ENCODE measurements at regions not wholly inside any gene's neighbourhood (a gene's known extent, or its start where the extent isn't known, plus 50 kb on each side); places are given as distances from the start of the nearest gene placed in this dataset.

DNA sequence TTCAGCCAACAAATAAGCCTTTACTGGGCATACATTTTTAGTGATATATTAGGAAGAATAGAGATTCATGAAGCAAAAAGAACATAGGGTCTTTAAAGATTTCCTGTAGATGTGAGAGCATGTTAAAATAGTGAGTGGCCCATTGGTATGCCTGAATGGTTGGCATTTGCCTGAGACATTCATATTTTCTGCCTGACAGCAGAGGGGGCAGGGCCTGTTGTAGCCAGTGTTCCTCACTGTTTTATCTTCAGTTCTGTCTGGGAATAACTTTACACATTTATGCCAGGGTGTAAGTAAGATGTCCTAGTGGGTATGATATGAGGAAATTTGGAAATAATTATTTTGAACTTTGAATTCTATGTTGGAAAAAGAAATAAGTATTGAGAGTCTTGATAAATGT is 704.7 kb upstream of the ARPP21 start:
- no peak for DNase-seq (ENCODE audit: insufficient read length)
- TF ChIP-seq POLR2A (IDR thresholded peaks at IDR 0.05; ENCODE audit: low read depth, low read length) (no peak), POLR2AphosphoS5 (IDR thresholded peaks at IDR 0.05; ENCODE audit: low read depth, low read length) (no peak), TAF1 (IDR thresholded peaks at IDR 0.05; ENCODE audit: borderline replicate concordance, low read depth, low read length) (no peak)
- no peak for FAIRE-seq

DNA sequence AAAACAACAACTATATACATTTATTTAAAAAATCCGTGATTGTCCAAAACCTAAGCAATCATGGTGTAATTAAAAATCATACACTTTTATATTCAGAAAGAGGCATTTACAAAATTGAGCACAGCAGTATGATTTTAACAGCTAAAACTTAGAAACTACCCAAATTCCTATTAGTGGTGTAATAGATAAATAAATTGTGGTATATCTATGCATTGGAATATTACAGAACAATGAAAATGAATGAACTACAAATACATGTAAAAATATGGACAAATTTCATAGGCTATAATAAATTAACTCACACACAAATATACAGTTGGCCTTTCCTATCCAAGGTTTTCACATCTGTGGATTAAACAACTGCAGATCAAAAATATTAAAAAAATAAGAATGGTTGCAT is 700.5 kb upstream of the ARPP21 start:
- FAIRE-seq (no peak), DNase-seq (ENCODE audit: insufficient read length) (no peak)
- TF ChIP-seq POLR2A (IDR thresholded peaks at IDR 0.05; ENCODE audit: low read depth, low read length) (no peak), POLR2AphosphoS5 (IDR thresholded peaks at IDR 0.05; ENCODE audit: low read depth, low read length) (no peak), TAF1 (IDR thresholded peaks at IDR 0.05; ENCODE audit: borderline replicate concordance, low read depth, low read length) (no peak)

DNA sequence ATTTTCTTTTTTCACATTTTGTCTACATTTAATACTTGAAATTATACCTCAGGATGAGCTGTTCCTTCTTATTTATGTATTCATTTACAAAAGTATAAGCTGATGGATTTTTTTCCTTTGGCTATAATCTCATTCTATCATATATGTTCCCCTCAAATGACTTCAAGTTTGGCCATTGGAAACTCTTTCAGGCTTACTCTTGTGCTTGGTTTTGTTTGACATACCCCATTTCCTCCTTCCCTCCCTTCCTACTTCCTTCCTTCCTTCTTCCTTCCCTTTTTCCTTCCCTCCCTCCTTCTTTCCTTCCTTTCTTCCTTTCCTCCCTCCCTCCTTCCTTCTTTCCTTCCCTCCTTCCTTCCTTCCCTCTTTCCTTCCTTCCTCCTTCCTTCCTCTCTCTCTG is 697.1 kb upstream of the ARPP21 start:
- DNase-seq (ENCODE audit: insufficient read length), result no peak
- FAIRE-seq, result no peak
- no peak for TF ChIP-seq POLR2AphosphoS5 (IDR thresholded peaks at IDR 0.05; ENCODE audit: low read depth, low read length)
- no peak for TF ChIP-seq POLR2A (IDR thresholded peaks at IDR 0.05; ENCODE audit: low read depth, low read length)
- no peak for TF ChIP-seq TAF1 (IDR thresholded peaks at IDR 0.05; ENCODE audit: borderline replicate concordance, low read depth, low read length)

DNA sequence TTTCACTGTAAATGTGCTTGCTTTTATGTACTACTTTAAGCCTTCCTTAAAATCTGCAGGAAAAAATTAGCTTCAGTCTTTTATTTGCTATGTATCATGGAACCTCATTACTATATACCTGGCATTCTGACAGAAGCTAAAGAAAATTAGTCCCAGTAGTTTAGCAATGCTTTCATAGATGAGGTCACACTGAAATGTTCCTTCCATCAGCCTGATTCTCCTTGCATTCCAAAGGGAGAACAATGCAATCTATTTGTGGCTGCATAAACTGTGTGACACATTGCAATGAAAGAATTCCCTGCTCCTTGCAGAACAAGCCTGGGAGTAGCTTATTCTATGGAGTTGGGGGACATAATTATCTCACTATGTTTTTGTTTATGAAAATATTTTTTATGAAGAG is 691.5 kb upstream of the ARPP21 start:
- DNase-seq (ENCODE audit: insufficient read length) (no peak), FAIRE-seq (no peak)
- no peak for TF ChIP-seq POLR2AphosphoS5 (IDR thresholded peaks at IDR 0.05; ENCODE audit: low read depth, low read length)
- no peak for TF ChIP-seq TAF1 (IDR thresholded peaks at IDR 0.05; ENCODE audit: borderline replicate concordance, low read depth, low read length)
- TF ChIP-seq POLR2A (IDR thresholded peaks at IDR 0.05; ENCODE audit: low read depth, low read length), result no peak

DNA sequence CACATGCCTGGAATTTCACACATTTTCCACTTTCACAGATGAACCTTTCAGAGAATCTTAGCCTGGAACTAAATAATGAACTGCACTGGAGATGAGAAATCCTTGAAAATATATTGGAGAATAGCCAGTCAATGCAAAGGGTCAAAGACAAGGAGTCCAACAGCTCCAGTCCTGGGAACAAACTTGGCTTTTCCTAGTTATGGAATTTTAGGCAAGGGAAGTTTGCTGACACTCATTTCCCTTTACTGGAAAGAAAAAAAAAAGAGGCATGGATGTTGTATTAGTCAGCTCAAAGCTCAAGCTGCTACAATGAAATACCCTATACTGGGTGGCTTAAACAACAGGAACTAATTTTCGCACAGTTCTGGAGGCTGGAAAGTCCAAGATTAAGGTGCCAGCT is 690.8 kb upstream of the ARPP21 start:
- FAIRE-seq (no peak), DNase-seq (ENCODE audit: insufficient read length) (no peak)
- no peak for TF ChIP-seq POLR2AphosphoS5 (IDR thresholded peaks at IDR 0.05; ENCODE audit: low read depth, low read length)

DNA sequence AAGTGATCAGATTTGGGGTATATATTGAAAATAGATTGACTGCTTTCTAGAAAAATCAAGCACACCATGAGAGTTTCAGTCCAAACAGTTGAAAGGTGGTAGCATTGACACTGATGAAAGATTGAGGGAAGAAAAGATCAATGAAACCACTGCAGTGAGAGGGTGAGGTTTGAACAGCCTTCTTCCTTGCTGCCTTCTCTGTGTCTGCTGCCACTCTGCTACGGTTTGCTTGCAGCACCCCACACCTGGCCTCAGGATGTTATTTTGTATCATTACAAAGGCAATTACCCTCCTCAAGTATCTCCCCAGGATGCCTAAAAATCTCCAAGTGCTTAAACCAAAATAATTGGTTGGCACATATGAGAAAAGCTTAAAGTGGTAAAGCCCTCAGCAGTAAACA is 683.6 kb upstream of the ARPP21 start:
- DNase-seq (ENCODE audit: insufficient read length) (no peak), FAIRE-seq (no peak)
- TF ChIP-seq POLR2A (IDR thresholded peaks at IDR 0.05; ENCODE audit: low read depth, low read length), result no peak
- no peak for TF ChIP-seq TAF1 (IDR thresholded peaks at IDR 0.05; ENCODE audit: borderline replicate concordance, low read depth, low read length)
- no peak for TF ChIP-seq POLR2AphosphoS5 (IDR thresholded peaks at IDR 0.05; ENCODE audit: low read depth, low read length)

DNA sequence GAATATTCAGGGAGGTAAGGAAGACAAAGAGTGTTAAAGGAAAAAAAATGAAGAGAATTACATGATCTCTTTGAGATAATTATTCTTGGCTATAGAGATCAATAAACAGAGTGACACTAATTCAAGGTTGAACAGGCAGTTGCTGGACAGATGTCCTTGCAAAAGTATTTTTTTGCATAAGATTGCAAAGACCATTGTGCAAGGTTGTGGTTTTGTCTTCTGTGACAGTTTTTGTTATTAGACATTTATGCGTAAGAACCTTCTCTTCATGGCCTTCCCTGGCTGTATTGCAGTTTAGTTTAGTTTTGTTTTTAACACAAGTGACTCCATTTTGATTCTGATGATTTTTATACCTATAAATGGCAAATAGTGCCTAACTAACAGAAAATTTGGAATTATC is 682.8 kb upstream of the ARPP21 start:
- TF ChIP-seq TAF1 (IDR thresholded peaks at IDR 0.05; ENCODE audit: borderline replicate concordance, low read depth, low read length), result no peak
- no peak for TF ChIP-seq POLR2A (IDR thresholded peaks at IDR 0.05; ENCODE audit: low read depth, low read length)
- no peak for TF ChIP-seq POLR2AphosphoS5 (IDR thresholded peaks at IDR 0.05; ENCODE audit: low read depth, low read length)
- DNase-seq (ENCODE audit: insufficient read length), result no peak
- no peak for FAIRE-seq

DNA sequence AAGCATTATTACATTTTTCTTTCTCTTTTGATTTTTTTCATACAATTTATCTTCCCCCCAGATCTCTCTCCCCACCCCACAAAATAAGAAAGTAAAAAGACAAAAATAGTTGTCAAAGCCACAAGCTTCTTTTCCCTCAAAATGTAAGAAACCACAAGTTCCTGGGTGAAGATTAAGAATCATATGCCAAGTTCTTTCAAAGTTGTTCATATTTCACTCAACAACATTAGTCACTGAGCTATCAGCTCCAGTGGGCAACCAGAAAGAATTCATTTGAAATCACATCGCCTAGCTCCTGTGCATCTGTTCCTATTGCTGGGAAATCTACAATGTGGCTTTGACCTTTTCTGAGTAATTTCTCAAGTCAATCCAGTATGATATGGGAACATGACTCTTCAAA is 681.6 kb upstream of the ARPP21 start:
- DNase-seq (ENCODE audit: insufficient read length) (no peak), FAIRE-seq (no peak)
- TF ChIP-seq TAF1 (IDR thresholded peaks at IDR 0.05; ENCODE audit: borderline replicate concordance, low read depth, low read length) (no peak), POLR2A (IDR thresholded peaks at IDR 0.05; ENCODE audit: low read depth, low read length) (no peak), POLR2AphosphoS5 (IDR thresholded peaks at IDR 0.05; ENCODE audit: low read depth, low read length) (no peak)

DNA sequence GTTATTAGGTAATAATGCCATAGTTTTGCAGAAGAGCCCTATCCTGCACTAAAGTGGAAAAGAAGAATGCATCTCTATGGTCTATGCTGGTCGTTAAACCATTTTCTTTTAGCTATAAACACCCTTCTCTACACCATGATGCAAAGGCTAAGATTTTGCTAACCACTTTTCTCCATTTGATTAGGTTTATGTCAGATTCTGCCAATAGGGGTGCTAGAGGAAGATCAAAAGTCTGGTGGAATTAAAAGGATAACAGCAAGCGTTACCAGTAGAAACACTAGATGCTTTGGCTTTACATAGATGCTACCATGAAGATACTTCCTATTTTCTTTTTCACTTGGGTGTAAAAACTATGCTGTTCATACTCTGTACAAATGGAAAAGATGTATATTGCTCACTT is 669.8 kb upstream of the ARPP21 start:
- TF ChIP-seq POLR2A (IDR thresholded peaks at IDR 0.05; ENCODE audit: low read depth, low read length) (no peak), TAF1 (IDR thresholded peaks at IDR 0.05; ENCODE audit: borderline replicate concordance, low read depth, low read length) (no peak), POLR2AphosphoS5 (IDR thresholded peaks at IDR 0.05; ENCODE audit: low read depth, low read length) (no peak)
- FAIRE-seq (no peak), DNase-seq (ENCODE audit: insufficient read length) (no peak)

DNA sequence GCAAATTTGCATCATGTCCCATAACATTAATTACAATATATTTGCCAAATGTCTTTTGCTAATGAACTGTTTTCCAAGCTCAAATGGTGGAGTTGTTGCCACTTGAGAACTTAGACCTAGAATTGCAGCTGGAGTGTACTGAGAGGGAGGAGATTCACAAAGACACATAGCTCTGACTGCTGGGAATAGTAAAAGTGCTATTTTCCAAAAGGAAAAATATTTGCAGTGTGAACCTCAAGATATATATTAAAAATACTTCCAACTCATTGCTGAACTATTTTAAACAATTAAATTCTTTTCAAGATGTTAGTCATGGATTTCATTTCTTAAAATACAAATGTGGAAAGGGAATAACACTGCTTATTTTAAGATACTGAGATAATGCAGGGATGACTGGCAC is 666.8 kb upstream of the ARPP21 start:
- TF ChIP-seq POLR2AphosphoS5 (IDR thresholded peaks at IDR 0.05; ENCODE audit: low read depth, low read length), result no peak
- TF ChIP-seq POLR2A (IDR thresholded peaks at IDR 0.05; ENCODE audit: low read depth, low read length), result no peak
- no peak for TF ChIP-seq TAF1 (IDR thresholded peaks at IDR 0.05; ENCODE audit: borderline replicate concordance, low read depth, low read length)
- FAIRE-seq (no peak), DNase-seq (ENCODE audit: insufficient read length) (no peak)

DNA sequence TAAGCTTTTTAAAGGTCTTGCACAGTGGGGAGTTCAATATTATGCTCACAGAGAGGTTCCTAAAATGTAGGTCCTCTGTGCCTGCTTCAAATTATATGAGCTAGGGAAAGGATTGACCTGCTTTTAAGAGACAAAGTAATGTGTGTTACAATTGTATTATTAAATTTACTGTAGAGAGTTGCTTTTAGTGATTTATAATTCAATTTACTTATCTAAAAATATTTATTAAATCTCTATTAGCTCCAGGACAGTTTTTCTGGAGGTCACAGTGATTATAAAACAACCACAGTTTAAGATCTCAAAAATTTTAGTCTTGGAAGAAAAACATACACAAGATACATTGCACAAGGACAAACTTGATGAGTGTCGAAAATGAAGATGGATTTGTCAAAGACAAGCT is 665.7 kb upstream of the ARPP21 start:
- TF ChIP-seq POLR2AphosphoS5 (IDR thresholded peaks at IDR 0.05; ENCODE audit: low read depth, low read length) (no peak), POLR2A (IDR thresholded peaks at IDR 0.05; ENCODE audit: low read depth, low read length) (no peak), TAF1 (IDR thresholded peaks at IDR 0.05; ENCODE audit: borderline replicate concordance, low read depth, low read length) (no peak)
- FAIRE-seq, result no peak
- no peak for DNase-seq (ENCODE audit: insufficient read length)

DNA sequence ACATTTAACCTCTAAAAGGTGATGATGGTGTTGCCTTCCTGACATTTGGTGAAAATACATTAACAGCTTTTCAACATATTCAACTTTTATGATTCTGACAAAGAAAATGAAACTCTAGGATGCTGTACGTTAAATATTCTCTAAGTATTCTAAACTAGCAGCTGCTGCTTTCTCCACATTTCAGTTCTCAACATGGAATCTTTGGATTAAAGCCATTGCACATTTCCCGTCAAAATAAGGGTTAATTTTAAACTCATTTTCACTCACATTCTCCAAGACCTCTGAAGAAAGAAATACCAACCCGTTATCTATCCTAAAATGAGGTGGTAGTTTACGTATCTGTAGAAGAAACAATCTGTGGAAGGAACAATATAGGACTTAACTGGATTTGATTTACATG is 655.7 kb upstream of the ARPP21 start:
- no peak for DNase-seq (ENCODE audit: insufficient read length)
- TF ChIP-seq POLR2A (IDR thresholded peaks at IDR 0.05; ENCODE audit: low read depth, low read length), result no peak
- TF ChIP-seq TAF1 (IDR thresholded peaks at IDR 0.05; ENCODE audit: borderline replicate concordance, low read depth, low read length), result no peak
- FAIRE-seq, result no peak

DNA sequence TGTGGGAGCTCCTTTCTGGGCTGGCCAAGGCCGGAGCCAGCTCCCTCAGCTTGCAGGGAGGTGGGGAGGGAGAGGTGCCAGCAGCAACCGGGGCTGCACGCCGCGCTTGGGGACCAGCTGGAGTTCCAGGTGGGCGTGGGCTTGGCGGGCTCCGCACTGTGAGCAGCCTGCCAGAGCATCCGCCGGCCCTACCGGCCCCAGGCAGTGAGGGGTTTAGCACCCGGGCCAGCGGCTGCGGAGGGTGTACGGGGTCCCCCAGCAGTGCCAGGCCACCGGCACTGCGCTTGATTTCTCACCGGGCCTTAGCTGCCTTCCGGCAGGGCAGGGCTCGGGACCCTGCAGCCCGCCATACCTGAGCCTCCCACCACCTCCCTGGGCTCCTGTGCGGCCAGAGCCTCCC is 651.0 kb upstream of the ARPP21 start:
- TF ChIP-seq POLR2A (IDR thresholded peaks at IDR 0.05; ENCODE audit: low read depth, low read length) (no peak), POLR2AphosphoS5 (IDR thresholded peaks at IDR 0.05; ENCODE audit: low read depth, low read length) (no peak), TAF1 (IDR thresholded peaks at IDR 0.05; ENCODE audit: borderline replicate concordance, low read depth, low read length) (no peak)
- FAIRE-seq (no peak), DNase-seq (ENCODE audit: insufficient read length) (no peak)

All from GM12892 (cell line).